ENCODE measurements at regions not wholly inside any gene's neighbourhood (a gene's known extent, or its start where the extent isn't known, plus 50 kb on each side); places are given as distances from the start of the nearest gene placed in this dataset.
A peak's percentile ranks its signal among the peaks of the same experiment; 100 is the strongest.
"Not testable (repeated sequence)": the region's sequence is repeated elsewhere in the genome, so short reads cannot be mapped to it uniquely, and the experiment has no call there.

DNA sequence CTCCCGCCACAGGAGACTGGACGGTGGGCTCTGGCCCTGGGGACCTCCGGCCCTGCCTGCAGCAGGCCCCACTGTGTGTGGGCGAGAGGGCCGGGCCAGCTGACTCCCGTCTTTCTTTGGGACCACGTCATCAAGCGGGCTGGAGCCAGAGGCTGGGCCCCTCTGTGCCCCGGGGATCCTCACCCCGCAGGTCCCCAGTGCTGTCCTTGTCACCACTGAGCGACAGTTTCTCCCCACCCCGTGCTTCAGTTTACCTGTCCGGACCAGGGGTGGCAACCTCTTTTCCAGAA is 181.9 kb upstream of the ZNF469 start:
- Mint-ChIP-seq H3K9me3 (ENCODE audit: low read depth) (no peaks in the 10 kb centered on the region), H3K4me1 (ENCODE audit: low read depth) (peaks cover 4% of the 10 kb centered on the region), H3K4me3 (ENCODE audit: unreplicated experiment) (no peak overlapping the region), H3K27ac (ENCODE audit: unreplicated experiment) (no peak overlapping the region), H3K27me3 (ENCODE audit: low read depth) (no peaks in the 10 kb centered on the region), H3K36me3 (ENCODE audit: low read depth) (no peaks in the 10 kb centered on the region)
- TF ChIP-seq, protein P1, sequence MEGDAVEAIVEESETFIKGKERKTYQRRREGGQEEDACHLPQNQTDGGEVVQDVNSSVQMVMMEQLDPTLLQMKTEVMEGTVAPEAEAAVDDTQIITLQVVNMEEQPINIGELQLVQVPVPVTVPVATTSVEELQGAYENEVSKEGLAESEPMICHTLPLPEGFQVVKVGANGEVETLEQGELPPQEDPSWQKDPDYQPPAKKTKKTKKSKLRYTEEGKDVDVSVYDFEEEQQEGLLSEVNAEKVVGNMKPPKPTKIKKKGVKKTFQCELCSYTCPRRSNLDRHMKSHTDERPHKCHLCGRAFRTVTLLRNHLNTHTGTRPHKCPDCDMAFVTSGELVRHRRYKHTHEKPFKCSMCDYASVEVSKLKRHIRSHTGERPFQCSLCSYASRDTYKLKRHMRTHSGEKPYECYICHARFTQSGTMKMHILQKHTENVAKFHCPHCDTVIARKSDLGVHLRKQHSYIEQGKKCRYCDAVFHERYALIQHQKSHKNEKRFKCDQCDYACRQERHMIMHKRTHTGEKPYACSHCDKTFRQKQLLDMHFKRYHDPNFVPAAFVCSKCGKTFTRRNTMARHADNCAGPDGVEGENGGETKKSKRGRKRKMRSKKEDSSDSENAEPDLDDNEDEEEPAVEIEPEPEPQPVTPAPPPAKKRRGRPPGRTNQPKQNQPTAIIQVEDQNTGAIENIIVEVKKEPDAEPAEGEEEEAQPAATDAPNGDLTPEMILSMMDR (IDR thresholded peaks at IDR 0.05): no peak
- no peak for DNase-seq (ENCODE audit: low spot score)

DNA sequence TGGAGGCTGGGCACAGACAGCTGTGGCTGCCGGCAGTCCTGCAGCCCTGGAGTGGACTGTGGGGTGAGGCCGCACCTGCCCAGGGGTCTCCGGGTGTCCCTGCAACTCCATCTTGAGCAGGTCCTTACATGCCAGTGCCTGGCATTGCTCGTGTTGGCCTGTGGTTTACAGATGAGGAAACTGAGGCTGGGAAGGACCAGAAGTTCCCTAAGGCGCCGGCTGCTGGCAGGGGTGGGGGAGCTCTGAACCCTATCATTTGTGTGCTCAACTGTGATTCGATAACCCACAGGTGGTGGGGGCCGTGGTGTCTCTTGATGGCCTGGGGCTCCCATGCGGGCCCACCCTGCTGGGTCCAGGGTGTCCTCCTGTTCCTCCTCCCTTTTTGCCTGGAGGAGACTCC is 181.1 kb upstream of the ZNF469 start:
- H3K9me3 Mint-ChIP-seq (ENCODE audit: low read depth); H3K27me3 Mint-ChIP-seq (ENCODE audit: low read depth); DNase-seq (ENCODE audit: low spot score); H3K4me1 Mint-ChIP-seq (ENCODE audit: low read depth); H3K4me3 Mint-ChIP-seq (ENCODE audit: unreplicated experiment); H3K36me3 Mint-ChIP-seq (ENCODE audit: low read depth); H3K27ac Mint-ChIP-seq (ENCODE audit: unreplicated experiment): not testable (repeated sequence)

DNA sequence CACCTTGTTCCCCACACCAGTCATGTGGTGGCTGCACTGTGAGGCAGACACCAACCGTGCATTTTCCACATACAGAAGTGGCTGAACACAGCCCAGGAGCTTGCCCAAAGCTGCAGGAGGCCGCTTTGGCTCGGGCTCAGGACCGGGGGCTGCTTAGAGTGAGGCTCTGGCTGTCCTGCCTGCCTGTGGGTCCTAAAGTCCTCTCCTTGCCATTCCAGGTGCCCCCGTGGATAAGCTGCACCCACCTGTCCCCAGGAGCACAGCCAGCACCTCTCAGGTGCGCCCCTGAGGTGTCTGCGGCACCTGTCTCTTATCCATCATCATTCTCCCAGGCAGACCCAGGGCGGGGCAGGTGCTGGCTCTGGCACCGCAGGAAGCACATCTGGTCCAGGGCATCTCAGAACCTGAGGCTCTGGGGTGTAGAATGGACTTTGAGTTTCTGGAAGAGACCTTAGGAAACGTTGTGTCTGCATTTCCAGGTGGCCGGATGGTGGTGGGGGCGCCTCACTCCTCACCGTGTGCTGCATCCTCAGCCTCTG is 180.5 kb upstream of the ZNF469 start:
- TF ChIP-seq, protein P1 (IDR thresholded peaks at IDR 0.05): no peak
- Mint-ChIP-seq H3K4me3 (ENCODE audit: unreplicated experiment) (no peak overlapping the region), H3K36me3 (ENCODE audit: low read depth) (no peaks in the 10 kb centered on the region), H3K9me3 (ENCODE audit: low read depth) (no peaks in the 10 kb centered on the region), H3K27ac (ENCODE audit: unreplicated experiment) (no peak overlapping the region), H3K4me1 (ENCODE audit: low read depth) (peaks cover 4% of the 10 kb centered on the region), H3K27me3 (ENCODE audit: low read depth) (no peaks in the 10 kb centered on the region)
- no peak for DNase-seq (ENCODE audit: low spot score)

DNA sequence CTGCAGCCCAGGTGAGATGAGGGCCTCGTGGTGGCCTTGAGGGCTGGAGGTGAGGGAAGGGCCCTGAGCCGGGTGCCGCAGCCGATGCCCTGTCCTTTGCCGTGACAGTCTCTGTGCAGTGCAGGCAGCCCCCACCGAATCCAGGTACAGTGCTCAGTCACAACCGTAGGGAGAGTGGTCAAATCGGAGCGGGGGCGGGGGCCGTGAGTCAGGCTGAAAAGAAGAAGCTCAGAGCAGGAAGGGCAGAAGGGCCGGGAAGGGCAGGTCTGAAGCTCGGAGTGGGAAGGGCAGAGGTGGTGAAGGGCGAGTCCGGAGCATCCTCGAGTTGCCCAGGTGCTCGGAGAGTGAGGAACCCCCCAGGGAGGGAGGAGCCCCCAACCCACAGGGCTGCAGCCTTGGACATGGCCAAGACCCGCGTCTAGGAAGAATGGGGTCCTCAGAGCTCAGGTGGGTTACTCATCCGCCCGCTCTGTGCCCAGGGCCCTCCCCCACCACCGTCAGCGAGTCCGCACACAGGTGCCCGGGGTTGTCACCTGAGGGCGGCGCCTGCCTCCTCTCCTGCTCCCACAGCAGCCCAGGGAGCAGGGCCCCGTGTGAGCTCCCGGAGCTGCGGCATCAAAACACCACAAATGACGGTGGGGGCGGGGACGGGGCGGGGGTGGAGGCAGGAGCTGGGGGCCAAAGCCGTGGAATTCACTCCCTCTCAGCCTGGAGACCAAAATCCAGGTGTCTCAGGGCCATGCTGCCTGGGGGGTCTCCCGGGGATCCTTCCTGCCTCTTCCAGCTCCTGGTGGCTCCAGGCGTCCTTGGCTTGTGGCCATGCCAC is 179.7 kb upstream of the ZNF469 start:
- H3K9me3 Mint-ChIP-seq (ENCODE audit: low read depth); H3K4me3 Mint-ChIP-seq (ENCODE audit: unreplicated experiment); H3K36me3 Mint-ChIP-seq (ENCODE audit: low read depth); H3K27me3 Mint-ChIP-seq (ENCODE audit: low read depth); H3K4me1 Mint-ChIP-seq (ENCODE audit: low read depth); H3K27ac Mint-ChIP-seq (ENCODE audit: unreplicated experiment): not testable (repeated sequence)
- peak; percentile 75 for DNase-seq (ENCODE audit: low spot score)

DNA sequence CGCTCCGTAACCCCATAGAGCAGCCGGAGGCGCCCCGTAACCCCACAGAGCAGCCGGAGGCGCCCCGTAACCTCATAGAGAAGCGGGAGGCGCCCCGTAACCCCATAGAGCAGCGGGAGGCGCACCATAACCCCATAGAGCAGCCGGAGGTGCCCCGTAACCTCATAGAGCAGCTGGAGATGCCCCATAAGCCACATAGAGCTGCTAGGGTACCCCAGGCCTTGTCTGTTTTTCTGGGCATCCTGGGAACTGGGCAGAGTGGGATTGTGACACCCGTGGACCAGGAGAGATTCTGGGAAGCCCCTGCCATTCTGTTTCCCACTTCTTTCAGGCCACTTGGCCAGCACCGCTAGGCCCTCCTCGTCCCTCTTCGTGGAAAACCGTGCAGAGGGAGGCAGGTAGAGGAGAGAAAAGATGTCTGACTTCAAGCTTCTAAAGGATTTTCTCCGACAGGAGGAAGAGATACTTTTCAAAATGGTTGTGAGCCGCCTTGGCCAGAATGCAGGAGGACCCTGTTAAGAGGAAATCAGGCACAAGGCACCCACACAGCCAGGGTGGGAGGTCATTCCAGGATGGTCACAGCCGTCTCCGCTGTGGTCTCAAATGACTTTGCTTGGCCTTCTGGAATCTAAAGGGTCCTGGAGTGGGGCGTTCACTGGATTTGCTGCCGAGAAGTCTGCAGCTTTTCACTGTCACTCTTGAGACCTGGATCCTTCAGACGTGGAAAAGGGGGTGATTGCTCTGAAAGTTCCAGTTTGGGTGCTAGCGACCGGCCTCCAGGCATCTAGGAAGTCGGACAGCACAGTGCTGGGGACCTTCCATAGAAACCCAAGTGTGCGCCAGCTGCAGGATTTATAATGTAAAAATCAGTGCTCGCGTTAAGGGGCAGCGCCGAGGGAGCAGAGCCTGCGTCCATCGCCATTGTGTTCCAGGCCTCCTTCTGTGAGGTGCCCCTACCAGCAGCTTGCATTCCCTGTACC is 178.3 kb upstream of the ZNF469 start:
- not testable (repeated sequence) for H3K4me1 Mint-ChIP-seq (ENCODE audit: low read depth); DNase-seq (ENCODE audit: low spot score); H3K36me3 Mint-ChIP-seq (ENCODE audit: low read depth); H3K9me3 Mint-ChIP-seq (ENCODE audit: low read depth); H3K4me3 Mint-ChIP-seq (ENCODE audit: unreplicated experiment); H3K27ac Mint-ChIP-seq (ENCODE audit: unreplicated experiment); H3K27me3 Mint-ChIP-seq (ENCODE audit: low read depth)

DNA sequence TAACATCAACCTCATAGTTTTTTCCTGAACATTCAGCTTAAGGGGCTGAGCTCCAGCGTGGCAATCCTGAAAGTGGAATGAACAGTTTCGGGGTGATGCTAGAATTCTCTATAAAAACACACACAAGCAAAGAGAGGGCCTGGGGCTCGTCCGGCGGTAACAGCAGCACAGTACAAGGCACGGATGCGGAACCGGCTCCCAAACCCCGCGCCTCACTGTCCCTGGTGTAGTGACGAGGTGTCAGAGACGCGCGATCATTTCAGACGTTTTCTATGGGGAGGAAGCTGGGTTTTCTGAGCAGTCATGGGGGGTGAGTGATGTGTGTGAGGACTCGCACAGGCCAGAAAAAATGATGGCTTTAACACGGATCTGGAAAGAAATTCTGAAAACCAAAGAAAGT is 177.3 kb upstream of the ZNF469 start:
- DNase-seq (ENCODE audit: low spot score); H3K27ac Mint-ChIP-seq (ENCODE audit: unreplicated experiment); H3K4me3 Mint-ChIP-seq (ENCODE audit: unreplicated experiment); H3K36me3 Mint-ChIP-seq (ENCODE audit: low read depth); H3K27me3 Mint-ChIP-seq (ENCODE audit: low read depth); H3K9me3 Mint-ChIP-seq (ENCODE audit: low read depth); H3K4me1 Mint-ChIP-seq (ENCODE audit: low read depth): not testable (repeated sequence)

DNA sequence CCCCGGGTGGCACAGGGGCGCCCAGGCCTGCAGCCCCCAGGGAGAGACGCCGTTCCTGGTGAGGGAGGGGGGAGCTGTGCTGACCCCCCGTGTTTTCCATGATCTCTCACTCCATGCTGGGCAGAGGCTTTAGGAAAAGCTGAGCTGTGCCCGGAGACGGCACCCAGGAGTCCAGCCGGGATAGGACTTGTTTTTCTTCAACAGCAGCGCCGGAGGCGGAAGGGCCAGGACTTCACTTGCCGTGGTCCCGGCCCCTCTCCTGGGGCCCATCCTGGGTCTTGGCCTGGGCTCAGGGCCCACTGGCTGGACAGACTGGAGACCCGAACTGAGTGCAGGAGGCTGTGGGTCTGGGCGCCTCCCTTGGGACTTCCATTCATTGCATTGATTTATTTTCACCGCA is 176.8 kb upstream of the ZNF469 start:
- not testable (repeated sequence) for H3K27ac Mint-ChIP-seq (ENCODE audit: unreplicated experiment); H3K9me3 Mint-ChIP-seq (ENCODE audit: low read depth); H3K27me3 Mint-ChIP-seq (ENCODE audit: low read depth); H3K36me3 Mint-ChIP-seq (ENCODE audit: low read depth); H3K4me1 Mint-ChIP-seq (ENCODE audit: low read depth); DNase-seq (ENCODE audit: low spot score); H3K4me3 Mint-ChIP-seq (ENCODE audit: unreplicated experiment)

DNA sequence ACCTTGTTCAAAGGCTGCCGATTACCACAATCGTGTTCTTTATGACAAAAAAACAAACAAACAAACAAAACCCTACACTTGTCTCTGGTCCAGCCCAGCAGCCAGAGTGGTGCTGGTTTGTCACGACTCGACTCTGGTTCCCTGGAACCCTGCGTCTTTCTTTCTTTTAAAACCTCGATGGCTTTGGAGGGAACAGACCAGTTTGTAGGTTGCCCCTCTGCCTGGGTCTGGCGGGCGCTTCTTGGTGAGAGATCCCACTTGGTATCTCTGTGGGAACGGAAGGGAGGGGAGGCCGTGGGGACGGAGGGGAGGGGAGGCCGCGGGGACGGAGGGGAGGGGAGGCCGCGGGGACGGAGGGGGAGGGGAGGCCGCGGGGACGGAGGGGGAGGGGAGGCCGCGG is 176.2 kb upstream of the ZNF469 start:
- H3K27ac Mint-ChIP-seq (ENCODE audit: unreplicated experiment); H3K27me3 Mint-ChIP-seq (ENCODE audit: low read depth): not testable (repeated sequence)

More for the DNA sequence above, 176.2 kb upstream of the ZNF469 start:
- DNase-seq (ENCODE audit: low spot score); H3K4me3 Mint-ChIP-seq (ENCODE audit: unreplicated experiment); H3K36me3 Mint-ChIP-seq (ENCODE audit: low read depth); H3K4me1 Mint-ChIP-seq (ENCODE audit: low read depth); H3K9me3 Mint-ChIP-seq (ENCODE audit: low read depth): not testable (repeated sequence)

Measured in chondrocyte (in vitro differentiated cells).